K562 (cell line): ENCODE measurements at regions not wholly inside any gene's neighbourhood (a gene's known extent, or its start where the extent isn't known, plus 50 kb on each side); places are given as distances from the start of the nearest gene placed in this dataset.

Source experiments
- ATAC-seq: fragments of 200-7000 bp; cut with Tn5 transposase; 3 replicates; pipeline ENCODE4 v1.9.1; 2020; ENCODE audit warnings: moderate library complexity
- BruUV-seq: library from RNA; stranded (reverse); fragments of 400-500 nt; replicated peaks from 2 replicates; lab custom pipeline; 2021; lab: Mats Ljungman, UMichigan
- CTCF ChIA-PET: fragments of 300-600 bp; formaldehyde crosslinking; extraction: SDS; loops from one replicate; lab custom pipeline; 2021; ENCODE audit warnings: low intra/inter-chr PET ratio; lab: Yijun Ruan, JAX
- POLR2A ChIA-PET: fragments of 300-600, 350-650 bp; sonication (Branson Sonifier 250); formaldehyde crosslinking; extraction: SDS; loops from one replicate; lab custom pipeline; 2021; ENCODE audit warnings: antibody characterized with exemption, inconsistent platforms; lab: Yijun Ruan, JAX
- DNase-seq, 4 experiments: peaks; one replicate each; pipeline versions ENCODE4 v3.0.0 to v3.0.0-alpha.2; 2011 to 2018; ENCODE audit warnings: low spot score in 3 of 4, mixed read lengths in 3 of 4; ENCODE audit errors: extremely low read depth in 1 of 4
- FAIRE-seq: peaks from 2 replicates; lab custom pipeline; 2011; peaks lifted over from hg19 to GRCh38; lab: Jason Lieb, UNC
- H2AFZ ChIP-seq: 2 replicates; pipeline ENCODE4 v1.6.0; 2011; ENCODE audit warnings: low read depth, low read length, control low read depth, inconsistent platforms
- H3K27ac ChIP-seq: fragments of 200-600 bp; 3 replicates; pipeline ENCODE4 v1.8.0; 2011; ENCODE audit warnings: low read depth, mild to moderate bottlenecking, control low read depth, inconsistent platforms, low read length, moderate library complexity, mixed read lengths; ENCODE audit errors: extremely low read depth
- H3K27me3 ChIP-seq, 2 experiments: fragments of 300-600 bp in 1 of 2; 2 replicates in 1 of 2; 3 replicates in 1 of 2; pipeline versions ENCODE4 v1.6.0 to v1.8.0; 2011; ENCODE audit warnings: inconsistent platforms in 2 of 2, low read length in 2 of 2, mild to moderate bottlenecking in 1 of 2, mixed read lengths in 1 of 2, moderate library complexity in 1 of 2; ENCODE audit not compliant: control insufficient read depth in 2 of 2, insufficient read depth in 2 of 2
- H3K36me3 ChIP-seq: fragments of 300-600 bp; 3 replicates; pipeline ENCODE4 v1.8.0; 2011; ENCODE audit warnings: mild to moderate bottlenecking, low read length, inconsistent platforms; ENCODE audit not compliant: control insufficient read depth, insufficient read depth
- H3K4me1 ChIP-seq, 2 experiments: fragments of 200-600 bp in 1 of 2; replicated peaks in 1 of 2; 2 replicates in 1 of 2; 3 replicates in 1 of 2; pipeline versions ENCODE4 v1.5.1 to v1.8.0; 2011; ENCODE audit warnings: inconsistent platforms in 2 of 2, low read length in 2 of 2, mild to moderate bottlenecking in 1 of 2, mixed read lengths in 1 of 2, moderate library complexity in 1 of 2; ENCODE audit not compliant: control insufficient read depth in 2 of 2, insufficient read depth in 2 of 2
- H3K4me2 ChIP-seq: 2 replicates; pipeline ENCODE4 v1.6.1; 2011; ENCODE audit warnings: low read length, control low read depth, inconsistent platforms, mixed read lengths; ENCODE audit not compliant: insufficient read depth
- H3K4me3 ChIP-seq: fragments of 200-600 bp; sonication (generic), shearing (Covaris generic); 2 replicates; pipeline ENCODE4 v1.5.1; 2016; ENCODE audit warnings: control low read depth, inconsistent platforms
- H3K79me2 ChIP-seq: fragments of 200-600 bp; 3 replicates; pipeline ENCODE4 v1.8.0; 2011; ENCODE audit warnings: low read length, inconsistent platforms; ENCODE audit not compliant: control insufficient read depth, insufficient read depth
- H3K9ac ChIP-seq, 2 experiments: 2 replicates each; pipeline versions ENCODE4 v1.6.0 to v1.6.1; 2011; ENCODE audit warnings: low read depth in 2 of 2, low read length in 2 of 2, control low read depth in 1 of 2, inconsistent platforms in 1 of 2, mild to moderate bottlenecking in 1 of 2, mixed read lengths in 1 of 2; ENCODE audit not compliant: insufficient read depth in 1 of 2
- H3K9me1 ChIP-seq: one replicate; pipeline ENCODE4 v1.6.0; 2011; ENCODE audit warnings: inconsistent platforms, mild to moderate bottlenecking, low read length, moderate library complexity; ENCODE audit not compliant: control insufficient read depth, insufficient read depth
- H3K9me3 ChIP-seq: replicated peaks from 2 replicates; pipeline ENCODE4 v1.5.1; 2011; ENCODE audit warnings: low read depth, low read length, inconsistent platforms; ENCODE audit not compliant: control insufficient read depth, insufficient read depth
- H4K20me1 ChIP-seq: replicated peaks from 2 replicates; pipeline ENCODE4 v1.6.1; 2011; ENCODE audit warnings: low read length, inconsistent platforms, mixed read lengths; ENCODE audit not compliant: control insufficient read depth, insufficient read depth
- BCLAF1 ChIP-seq, 2 experiments: fragments of 450-650 bp in 1 of 2; IDR thresholded peaks; 2 replicates each; pipeline ENCODE4 v1.6.1; 2011 to 2017; ENCODE audit warnings: low read depth in 2 of 2, antibody characterized with exemption in 1 of 2, borderline replicate concordance in 1 of 2, low read length in 1 of 2, mild to moderate bottlenecking in 1 of 2, mixed read lengths in 1 of 2; ENCODE audit not compliant: control insufficient read depth in 1 of 2
- FIP1L1 ChIP-seq: fragments of 200-400 bp; formaldehyde crosslinking; IDR thresholded peaks from 2 replicates; pipeline ENCODE4 v1.6.1; 2018; ENCODE audit warnings: mild to moderate bottlenecking, low read depth, low read length; ENCODE audit not compliant: poor library complexity, severe bottlenecking
- NFIC ChIP-seq: fragments of 450-650 bp; IDR thresholded peaks from 2 replicates; pipeline ENCODE4 v1.6.1; 2017; ENCODE audit warnings: mild to moderate bottlenecking, inconsistent platforms
- POLR2A ChIP-seq: fragments of 450-650 bp; conservative IDR thresholded peaks from 2 replicates; pipeline ENCODE4 v1.6.1; 2016
- SNIP1 ChIP-seq: fragments of 450-650 bp; IDR thresholded peaks from 2 replicates; pipeline ENCODE4 v1.7.1; 2017; ENCODE audit warnings: low read depth, mild to moderate bottlenecking
- TFE3 ChIP-seq: fragments of 450-650 bp; formaldehyde crosslinking; IDR thresholded peaks from 2 replicates; pipeline ENCODE4 v1.4.0; 2020; ENCODE audit warnings: mild to moderate bottlenecking, mixed read lengths
- VEZF1 ChIP-seq: fragments of 200-800 bp; sonication (Bioruptor generic); IDR thresholded peaks from 2 replicates; pipeline ENCODE4 v1.6.1; 2017; ENCODE audit warnings: missing genetic modification characterization, missing compliant biosample characterization
- ZNF174 ChIP-seq: fragments of 250-450 bp; sonication (Bioruptor Pico); IDR thresholded peaks from 2 replicates; pipeline ENCODE4 v1.4.0; 2020; ENCODE audit warnings: mild to moderate bottlenecking
- ZNF224 ChIP-seq: sonication (generic); formaldehyde crosslinking; IDR thresholded peaks from 2 replicates; pipeline ENCODE4 v1.8.0; 2022; ENCODE audit warnings: mild to moderate bottlenecking, missing genetic modification reagents
- WGBS: fragments of 100-300 bp; shearing (Covaris generic); methylation state at CpG from one replicate; pipeline ENCODE4 v1.1.6; 2016; ENCODE audit warnings: low coverage, mixed read lengths; ENCODE audit not compliant: insufficient coverage; ENCODE audit errors: missing lambda C conversion rate; 5-methylcytosine and 5-hydroxymethylcytosine counted together
- in situ Hi-C: fragments of 300-500 bp; cut with MboI; formaldehyde crosslinking; loops from 4 replicates; pipeline ENCODE4 v1.15.0; 2018; ENCODE audit warnings: inconsistent platforms, mixed read lengths
- intact Hi-C: fragments of 100-400 bp; cut with micrococcal nuclease; formaldehyde crosslinking; loops from 2 replicates; pipeline ENCODE4 v1.14.2; 2022

- H2AFZ ChIP-seq = no peak overlapping the region
- in situ Hi-C loops = no loop called here
- 0% methylated on average over 2 of the region's 2 CpGs for WGBS
- FAIRE-seq (no peak), DNase-seq (peak in 1 of 4 experiments; percentile 3), ATAC-seq (no peak)
- no TSS peak for BruUV-seq
- no peak overlapping the region for H3K4me3 ChIP-seq
- no peaks in the 10 kb centered on the region for H3K79me2 ChIP-seq
- no peak overlapping the region for H3K27ac ChIP-seq
- H3K9ac ChIP-seq = no peak overlapping the region
- H3K4me2 ChIP-seq = no peak overlapping the region
- H3K9me3 ChIP-seq = no peaks in the 10 kb centered on the region
- ChIA-PET POLR2A (no interaction called here), CTCF (no interaction called here)
- H3K27me3 ChIP-seq = peaks cover 0 to 4% of the 10 kb centered on the region in 2 experiments; a peak in 1 of 5 replicates
- H3K9me1 ChIP-seq = no peaks in the 10 kb centered on the region
- H3K36me3 ChIP-seq = no peaks in the 10 kb centered on the region
- intact Hi-C loops = no loop called here
- 0 out of 2 replicates have a peak, but pooled peaks cover 2% of the 10 kb centered on the region for H4K20me1 ChIP-seq
- no peaks in the 10 kb centered on the region for H3K4me1 ChIP-seq
- TF ChIP-seq NFIC = peak; percentile 61
- TF ChIP-seq FIP1L1 = no peak
Observed at GRCh38 chr1:115499253-115499652, 142.5 kb upstream of the VANGL1 start.

GRCh38 chr1:115496904-115497527, 144.8 kb upstream of the VANGL1 start:
- no peak overlapping the region for H3K4me3 ChIP-seq
- H3K9me3 ChIP-seq = no peaks in the 10 kb centered on the region
- no peaks in the 10 kb centered on the region for H3K4me1 ChIP-seq
- no peak overlapping the region for H3K27ac ChIP-seq
- H3K9me1 ChIP-seq = no peaks in the 10 kb centered on the region
- POLR2A ChIA-PET = no interaction called here
- no peak overlapping the region for H3K4me2 ChIP-seq
- H3K27me3 ChIP-seq = peaks cover 0 to 4% of the 10 kb centered on the region in 2 experiments; a peak in 1 of 5 replicates
- ATAC-seq (no peak), DNase-seq (no peak), FAIRE-seq (no peak)
- no peak overlapping the region for H2AFZ ChIP-seq
- CTCF ChIA-PET = no interaction called here
- no TSS peak for BruUV-seq
- intact Hi-C loops (no loop called here), in situ Hi-C loops (no loop called here)
- H3K79me2 ChIP-seq = no peaks in the 10 kb centered on the region
- 0 out of 2 replicates have a peak, but pooled peaks cover 2% of the 10 kb centered on the region for H4K20me1 ChIP-seq
- 0% methylated on average over 4 of the region's 4 CpGs for WGBS
- no peaks in the 10 kb centered on the region for H3K36me3 ChIP-seq
- no peak overlapping the region for H3K9ac ChIP-seq
- no peak for TF ChIP-seq TFE3
- peak; percentile 26; the same call in 1 of the 2 replicates for TF ChIP-seq VEZF1 (CRISPR knock-in tag)
- TF ChIP-seq SNIP1 = no peak
- no peak for TF ChIP-seq ZNF224 (CRISPR knock-in tag)
- no peak for TF ChIP-seq POLR2A
- TF ChIP-seq BCLAF1 (IDR thresholded peaks at IDR 0.05; ENCODE audit: borderline replicate concordance in 1 of 2, control insufficient read depth in 1 of 2, low read depth in 2 of 2, low read length in 1 of 2) = no peak
- no peak for TF ChIP-seq ZNF174 (CRISPR knock-in tag)
